Large intestine (tissue), 3 donors: ENCODE measurements at regions not wholly inside any gene's neighbourhood (a gene's known extent, or its start where the extent isn't known, plus 50 kb on each side); places are given as distances from the start of the nearest gene placed in this dataset.
A peak's percentile ranks its signal among the peaks of the same experiment; 100 is the strongest.
"Not testable (repeated sequence)": the region's sequence is repeated elsewhere in the genome, so short reads cannot be mapped to it uniquely, and the experiment has no call there.

Experiments
- DNase-seq, 2 donors: peaks; one replicate each; pipeline versions ENCODE4 v3.0.0 to v3.0.0-alpha.2; 2013
- H3K27ac ChIP-seq: one replicate; pipeline ENCODE4 v1.5.1; 2013; ENCODE audit warnings: low read length
- H3K27me3 ChIP-seq: 2 replicates; pipeline ENCODE4 v1.6.1; 2013; ENCODE audit warnings: low read length; ENCODE audit not compliant: control insufficient read depth, insufficient read depth
- H3K36me3 ChIP-seq: 2 replicates; pipeline ENCODE4 v1.6.1; 2013; ENCODE audit warnings: low read length; ENCODE audit not compliant: control insufficient read depth, insufficient read depth
- H3K4me1 ChIP-seq: one replicate; pipeline ENCODE4 v1.6.1; 2013; ENCODE audit warnings: low read length; ENCODE audit not compliant: control insufficient read depth, insufficient read depth
- H3K4me3 ChIP-seq: one replicate; pipeline ENCODE4 v1.5.1; 2013; ENCODE audit warnings: low read length
- H3K9me3 ChIP-seq: one replicate; pipeline ENCODE4 v1.6.1; 2013; ENCODE audit warnings: mild to moderate bottlenecking, low read depth, low read length, moderate library complexity; ENCODE audit not compliant: control insufficient read depth
- WGBS: methylation state at CpG from one replicate; pipeline ENCODE4 v1.1.5; 2013; ENCODE audit warnings: low lambda C conversion rate; ENCODE audit not compliant: insufficient coverage; 5-methylcytosine and 5-hydroxymethylcytosine counted together

GRCh38 chr3:194946091-194946490 lies 260.4 kb downstream of the FAM43A start:
- Histone ChIP-seq H3K4me1 (no peaks in the 10 kb centered on the region), H3K27ac (no peak overlapping the region), H3K27me3 (no peaks in the 10 kb centered on the region), H3K9me3 (no peaks in the 10 kb centered on the region), H3K4me3 (no peak overlapping the region), H3K36me3 (no peaks in the 10 kb centered on the region)
- WGBS: 100% methylated on average over 1 of the region's 9 CpGs
- DNase-seq: no peak

- DNase-seq: no peak
- H3K27ac ChIP-seq: no peak overlapping the region
- peaks cover 8% of the 10 kb centered on the region for H3K4me1 ChIP-seq
- no peaks in the 10 kb centered on the region for H3K27me3 ChIP-seq
- no peak overlapping the region for H3K4me3 ChIP-seq
- no peaks in the 10 kb centered on the region for H3K9me3 ChIP-seq
- no peaks in the 10 kb centered on the region for H3K36me3 ChIP-seq
- no CpG with 5 or more reads among the region's 3 CpGs for WGBS
Observed at GRCh38 chr3:194949592-194949991, 263.9 kb downstream of the FAM43A start.

- H3K27ac ChIP-seq: no peak overlapping the region
- DNase-seq: no peak
- H3K4me3 ChIP-seq: no peak overlapping the region
- 100% methylated on average over 1 of the region's 18 CpGs for WGBS
- no peaks in the 10 kb centered on the region for H3K27me3 ChIP-seq
- no peaks in the 10 kb centered on the region for H3K9me3 ChIP-seq
- H3K36me3 ChIP-seq: no peaks in the 10 kb centered on the region
- peaks cover 8% of the 10 kb centered on the region for H3K4me1 ChIP-seq
Observed at GRCh38 chr3:194950906-194951628, 265.4 kb downstream of the FAM43A start.

- no CpG with 5 or more reads among the region's 9 CpGs for WGBS
Observed at GRCh38 chr3:194951629-194951920, 265.9 kb downstream of the FAM43A start.

GRCh38 chr3:194951931-194952582 lies 266.4 kb downstream of the FAM43A start:
- no peak overlapping the region for H3K27ac ChIP-seq
- H3K4me1 ChIP-seq: peaks cover 8% of the 10 kb centered on the region
- H3K36me3 ChIP-seq: no peaks in the 10 kb centered on the region
- no peaks in the 10 kb centered on the region for H3K27me3 ChIP-seq
- H3K4me3 ChIP-seq: no peak overlapping the region
- WGBS: 87% methylated on average over 3 of the region's 6 CpGs
- H3K9me3 ChIP-seq: no peaks in the 10 kb centered on the region
- no peak for DNase-seq

More at GRCh38 chr3:194951629-194951920, 265.9 kb downstream of the FAM43A start:
- H3K27ac ChIP-seq, H3K36me3 ChIP-seq, DNase-seq, H3K4me3 ChIP-seq, H3K9me3 ChIP-seq, H3K27me3 ChIP-seq, H3K4me1 ChIP-seq: not testable (repeated sequence)

- 40% methylated on average over 2 of the region's 6 CpGs for WGBS
- H3K36me3 ChIP-seq: no peaks in the 10 kb centered on the region
- H3K27me3 ChIP-seq: no peaks in the 10 kb centered on the region
- peaks cover 8% of the 10 kb centered on the region for H3K4me1 ChIP-seq
- H3K9me3 ChIP-seq: no peaks in the 10 kb centered on the region
- H3K4me3 ChIP-seq: no peak overlapping the region
- DNase-seq: peak; percentile 77 to 90
- H3K27ac ChIP-seq: no peak overlapping the region
Observed at GRCh38 chr3:194952841-194953241, 267.2 kb downstream of the FAM43A start.

- Histone ChIP-seq H3K4me3 (no peak overlapping the region), H3K27ac (no peak overlapping the region), H3K9me3 (no peaks in the 10 kb centered on the region), H3K27me3 (no peaks in the 10 kb centered on the region), H3K4me1 (peaks cover 8% of the 10 kb centered on the region), H3K36me3 (no peaks in the 10 kb centered on the region)
- DNase-seq: no peak
- no CpG with 5 or more reads among the region's 5 CpGs for WGBS
Observed at GRCh38 chr3:194953291-194953690, 267.6 kb downstream of the FAM43A start.

- Histone ChIP-seq H3K36me3 (no peaks in the 10 kb centered on the region), H3K27me3 (no peaks in the 10 kb centered on the region), H3K4me1 (peaks cover 8% of the 10 kb centered on the region), H3K4me3 (no peak overlapping the region), H3K9me3 (no peaks in the 10 kb centered on the region), H3K27ac (no peak overlapping the region)
- no CpG with 5 or more reads among the region's 7 CpGs for WGBS
- no peak for DNase-seq
Observed at GRCh38 chr3:194955546-194955945, 269.9 kb downstream of the FAM43A start.

GRCh38 chr3:194955979-194956696 lies 270.5 kb downstream of the FAM43A start:
- H3K36me3 ChIP-seq: no peaks in the 10 kb centered on the region
- WGBS: no CpG with 5 or more reads among the region's 20 CpGs
- no peaks in the 10 kb centered on the region for H3K27me3 ChIP-seq
- H3K9me3 ChIP-seq: no peaks in the 10 kb centered on the region
- DNase-seq: no peak
- H3K27ac ChIP-seq: no peak overlapping the region
- H3K4me3 ChIP-seq: no peak overlapping the region
- H3K4me1 ChIP-seq: peaks cover 8% of the 10 kb centered on the region

GRCh38 chr3:194956697-194957396 lies 271.2 kb downstream of the FAM43A start:
- H3K4me1 ChIP-seq: peaks cover 8% of the 10 kb centered on the region
- no peaks in the 10 kb centered on the region for H3K36me3 ChIP-seq
- no peak overlapping the region for H3K4me3 ChIP-seq
- no CpG with 5 or more reads among the region's 17 CpGs for WGBS
- H3K27ac ChIP-seq: no peak overlapping the region
- no peaks in the 10 kb centered on the region for H3K9me3 ChIP-seq
- DNase-seq: no peak
- no peaks in the 10 kb centered on the region for H3K27me3 ChIP-seq
